ENCODE measurements at regions not wholly inside any gene's neighbourhood (a gene's known extent, or its start where the extent isn't known, plus 50 kb on each side); places are given as distances from the start of the nearest gene placed in this dataset.

DNA sequence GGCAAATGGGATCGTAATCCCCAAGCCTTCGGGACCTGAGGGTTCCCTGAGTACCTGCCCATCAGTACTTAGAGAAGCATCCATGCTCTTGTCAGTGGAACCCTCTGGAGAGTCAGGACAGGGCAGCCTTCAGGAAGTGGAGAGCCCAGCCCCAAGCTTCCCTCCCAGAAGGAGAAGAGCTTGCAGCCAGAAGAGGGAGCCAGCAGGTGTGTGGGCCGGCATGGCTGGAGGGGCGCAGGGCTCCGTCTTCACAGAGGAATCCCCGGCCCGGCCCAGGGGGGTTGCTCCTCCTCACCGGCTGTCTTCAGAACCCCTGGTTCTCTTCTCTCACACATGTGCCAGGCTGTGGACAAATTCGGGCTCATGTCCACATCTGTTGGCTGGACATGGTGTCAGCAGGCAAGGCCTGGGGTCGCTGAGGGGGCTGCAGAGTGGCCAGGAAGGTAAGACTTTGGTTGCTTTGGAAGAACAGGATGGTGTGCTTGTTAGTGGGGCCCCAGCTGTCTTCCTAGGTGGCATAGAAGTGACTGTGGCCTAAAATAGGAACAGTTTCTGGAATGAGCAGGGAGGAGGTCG, 58.9 kb upstream of the RXRA start:
- no peak for FAIRE-seq
- DNase-seq (ENCODE audit: low read depth, low spot score): no peak
- intact Hi-C loops (cut with micrococcal nuclease; ENCODE audit: unreplicated experiment): no loop called here
- no peaks in the 10 kb centered on the region; a peak in 3 of 4 replicates for H3K27me3 ChIP-seq (replicated peaks in 1 of 2; ENCODE audit: control insufficient read depth in 2 of 2, insufficient read depth in 2 of 2, low read length in 1 of 2)
- ChIA-PET CTCF (interaction anchor here (1.4 kb wide), 1 partner anchor 176 kb away, joined by 6 read pairs; no protein-coding TSS in a partner anchor), SMC1A (ENCODE audit: uncharacterized antibody, unreplicated experiment) (no interaction called here), POLR2A (no interaction called here), RAD21 (ENCODE audit: unreplicated experiment) (interaction anchor here (1.6 kb wide), 1 partner anchor 125 kb away, joined by 4 read pairs; no protein-coding TSS in a partner anchor)
- H4K20me1 ChIP-seq (ENCODE audit: control insufficient read depth, insufficient read depth): no peaks in the 10 kb centered on the region
- no peaks in the 10 kb centered on the region for H3K36me3 ChIP-seq (ENCODE audit: control insufficient read depth in 2 of 2, insufficient read depth in 2 of 2, low read length in 1 of 2)
- TF ChIP-seq EED (IDR thresholded peaks at IDR 0.05; ENCODE audit: low read depth): no peak
- H3K4me3 ChIP-seq: no peak overlapping the region
- no peak overlapping the region for H2AFZ ChIP-seq (ENCODE audit: control insufficient read depth, low read depth, low read length)
- ATAC-seq: no peak
- no peak overlapping the region for H3K27ac ChIP-seq (ENCODE audit: control insufficient read depth, insufficient read depth)
- no peak overlapping the region for H3K4me2 ChIP-seq (ENCODE audit: control insufficient read depth, insufficient read depth)
- in situ Hi-C loops (cut with MboI): no loop called here
- H3K9ac ChIP-seq (ENCODE audit: control insufficient read depth, insufficient read depth, low read length): no peak overlapping the region
- peaks cover 14% of the 10 kb centered on the region for H3K4me1 ChIP-seq (ENCODE audit: control insufficient read depth, insufficient read depth, low read length)
- WGBS (ENCODE audit: insufficient coverage, insufficient replicate concordance, low lambda C conversion rate, missing lambda C conversion rate): 60% methylated on average over 10 of the region's 11 CpGs
- no TSS peak for BruUV-seq (replicated peaks)
- H3K79me2 ChIP-seq (ENCODE audit: control insufficient read depth, insufficient read depth, low read length): no peaks in the 10 kb centered on the region
- H3K9me3 ChIP-seq (replicated peaks; ENCODE audit: control insufficient read depth, insufficient read depth, low read length): peaks cover 5% of the 10 kb centered on the region; the same call in 2 of the 3 replicates

DNA sequence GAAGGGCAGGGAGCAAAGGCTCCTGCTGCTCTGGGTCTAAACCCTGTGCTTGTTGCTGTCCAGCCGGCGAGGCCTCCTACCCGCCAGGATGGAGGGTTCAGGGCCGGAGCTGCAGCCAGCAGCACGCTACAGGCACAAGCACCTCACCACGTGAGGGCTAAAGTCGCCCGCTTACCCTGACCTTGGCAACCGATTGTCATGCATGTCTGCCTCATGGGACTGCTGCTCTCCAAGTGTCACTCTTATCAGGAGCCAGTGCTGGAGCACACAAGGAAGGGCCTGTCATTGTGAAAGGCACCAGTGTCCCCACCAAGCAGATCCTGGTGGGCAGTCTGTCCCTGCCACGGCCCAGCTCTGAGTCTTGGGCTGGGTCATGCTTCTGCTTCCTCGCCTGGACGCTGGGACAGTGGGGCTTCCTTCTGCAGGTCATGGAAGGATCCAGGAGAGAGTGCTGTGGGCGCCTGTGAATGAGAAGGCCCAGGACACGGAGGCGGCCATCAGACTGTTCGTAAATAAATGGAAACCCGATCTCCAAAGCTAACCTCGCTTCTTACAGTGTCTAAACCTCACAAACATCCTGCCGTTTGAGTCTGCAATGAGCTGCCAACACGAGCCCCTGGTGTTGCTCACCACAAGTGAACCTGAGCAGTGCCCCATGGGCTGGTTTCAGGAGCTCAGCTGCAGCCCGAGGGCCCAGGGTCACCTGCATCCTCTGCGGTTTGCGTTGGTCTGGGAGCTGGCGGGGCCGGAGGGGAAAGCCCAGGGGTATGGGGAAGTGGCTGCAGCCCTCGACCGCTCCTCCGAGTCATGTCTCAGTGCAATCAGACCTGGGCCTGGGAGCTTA, 58.2 kb upstream of the RXRA start:
- peak overlapping the region; percentile 55 for H3K4me2 ChIP-seq (ENCODE audit: control insufficient read depth, insufficient read depth)
- POLR2A ChIA-PET: interaction anchor here (0.7 kb wide), 1 partner anchor 23 kb away, joined by 3 read pairs; no protein-coding TSS in a partner anchor
- H3K4me3 ChIP-seq: no peak overlapping the region
- ATAC-seq: peak; percentile 92
- H3K4me1 ChIP-seq (ENCODE audit: control insufficient read depth, insufficient read depth, low read length): peaks cover 14% of the 10 kb centered on the region
- no peak overlapping the region for H3K9ac ChIP-seq (ENCODE audit: control insufficient read depth, insufficient read depth, low read length)
- in situ Hi-C loops (cut with MboI) (no loop called here), intact Hi-C loops (cut with micrococcal nuclease; ENCODE audit: unreplicated experiment) (no loop called here)
- no peak overlapping the region for H3K27ac ChIP-seq (ENCODE audit: control insufficient read depth, insufficient read depth)
- H3K27me3 ChIP-seq (replicated peaks in 1 of 2; ENCODE audit: control insufficient read depth in 2 of 2, insufficient read depth in 2 of 2, low read length in 1 of 2): no peaks in the 10 kb centered on the region; a peak in 3 of 4 replicates
- RAD21 ChIA-PET (ENCODE audit: unreplicated experiment): interaction anchor here (1.1 to 1.6 kb wide), 2 partner anchors 94 to 124 kb away, joined by 3 to 4 read pairs; no protein-coding TSS in a partner anchor
- DNase-seq (ENCODE audit: low read depth, low spot score): peak; percentile 59
- H4K20me1 ChIP-seq (ENCODE audit: control insufficient read depth, insufficient read depth): no peaks in the 10 kb centered on the region
- SMC1A ChIA-PET (ENCODE audit: uncharacterized antibody, unreplicated experiment): interaction anchor here (1.0 to 1.3 kb wide), 3 partner anchors 55 to 104 kb away, joined by 3 to 4 read pairs (median 3); partner anchors contain the start of gene RNU6ATAC
- no TSS peak for BruUV-seq (replicated peaks)
- CTCF ChIA-PET: interaction anchor here (0.7 to 1.4 kb wide), 2 partner anchors 23 to 175 kb away, joined by 3 to 6 read pairs; no protein-coding TSS in a partner anchor
- 29% methylated on average over 28 of the region's 28 CpGs for WGBS (ENCODE audit: insufficient coverage, insufficient replicate concordance, low lambda C conversion rate, missing lambda C conversion rate)
- H3K36me3 ChIP-seq (ENCODE audit: control insufficient read depth in 2 of 2, insufficient read depth in 2 of 2, low read length in 1 of 2): no peaks in the 10 kb centered on the region
- no peaks in the 10 kb centered on the region for H3K79me2 ChIP-seq (ENCODE audit: control insufficient read depth, insufficient read depth, low read length)
- peaks cover 5% of the 10 kb centered on the region; the same call in 2 of the 3 replicates for H3K9me3 ChIP-seq (replicated peaks; ENCODE audit: control insufficient read depth, insufficient read depth, low read length)
- FAIRE-seq: no peak
- no peak overlapping the region for H2AFZ ChIP-seq (ENCODE audit: control insufficient read depth, low read depth, low read length)
- peak; percentile 69; the same call in 1 of the 2 replicates for TF ChIP-seq SPI1 (IDR thresholded peaks at IDR 0.05; ENCODE audit: borderline replicate concordance, insufficient read depth, low read depth, low read length)
- no peak for TF ChIP-seq FOXK2 (IDR thresholded peaks at IDR 0.05)
- no peak for TF ChIP-seq CREB1 (IDR thresholded peaks at IDR 0.05; ENCODE audit: low read depth)
- TF ChIP-seq RCOR1 (conservative IDR thresholded peaks at IDR 0.05; ENCODE audit: low read depth, low read length): no peak
- TF ChIP-seq, protein P1, sequence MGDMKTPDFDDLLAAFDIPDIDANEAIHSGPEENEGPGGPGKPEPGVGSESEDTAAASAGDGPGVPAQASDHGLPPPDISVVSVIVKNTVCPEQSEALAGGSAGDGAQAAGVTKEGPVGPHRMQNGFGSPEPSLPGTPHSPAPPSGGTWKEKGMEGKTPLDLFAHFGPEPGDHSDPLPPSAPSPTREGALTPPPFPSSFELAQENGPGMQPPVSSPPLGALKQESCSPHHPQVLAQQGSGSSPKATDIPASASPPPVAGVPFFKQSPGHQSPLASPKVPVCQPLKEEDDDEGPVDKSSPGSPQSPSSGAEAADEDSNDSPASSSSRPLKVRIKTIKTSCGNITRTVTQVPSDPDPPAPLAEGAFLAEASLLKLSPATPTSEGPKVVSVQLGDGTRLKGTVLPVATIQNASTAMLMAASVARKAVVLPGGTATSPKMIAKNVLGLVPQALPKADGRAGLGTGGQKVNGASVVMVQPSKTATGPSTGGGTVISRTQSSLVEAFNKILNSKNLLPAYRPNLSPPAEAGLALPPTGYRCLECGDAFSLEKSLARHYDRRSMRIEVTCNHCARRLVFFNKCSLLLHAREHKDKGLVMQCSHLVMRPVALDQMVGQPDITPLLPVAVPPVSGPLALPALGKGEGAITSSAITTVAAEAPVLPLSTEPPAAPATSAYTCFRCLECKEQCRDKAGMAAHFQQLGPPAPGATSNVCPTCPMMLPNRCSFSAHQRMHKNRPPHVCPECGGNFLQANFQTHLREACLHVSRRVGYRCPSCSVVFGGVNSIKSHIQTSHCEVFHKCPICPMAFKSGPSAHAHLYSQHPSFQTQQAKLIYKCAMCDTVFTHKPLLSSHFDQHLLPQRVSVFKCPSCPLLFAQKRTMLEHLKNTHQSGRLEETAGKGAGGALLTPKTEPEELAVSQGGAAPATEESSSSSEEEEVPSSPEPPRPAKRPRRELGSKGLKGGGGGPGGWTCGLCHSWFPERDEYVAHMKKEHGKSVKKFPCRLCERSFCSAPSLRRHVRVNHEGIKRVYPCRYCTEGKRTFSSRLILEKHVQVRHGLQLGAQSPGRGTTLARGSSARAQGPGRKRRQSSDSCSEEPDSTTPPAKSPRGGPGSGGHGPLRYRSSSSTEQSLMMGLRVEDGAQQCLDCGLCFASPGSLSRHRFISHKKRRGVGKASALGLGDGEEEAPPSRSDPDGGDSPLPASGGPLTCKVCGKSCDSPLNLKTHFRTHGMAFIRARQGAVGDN (IDR thresholded peaks at IDR 0.05): peak; percentile 36; the same call in 1 of the 2 replicates
- TF ChIP-seq, protein P2, sequence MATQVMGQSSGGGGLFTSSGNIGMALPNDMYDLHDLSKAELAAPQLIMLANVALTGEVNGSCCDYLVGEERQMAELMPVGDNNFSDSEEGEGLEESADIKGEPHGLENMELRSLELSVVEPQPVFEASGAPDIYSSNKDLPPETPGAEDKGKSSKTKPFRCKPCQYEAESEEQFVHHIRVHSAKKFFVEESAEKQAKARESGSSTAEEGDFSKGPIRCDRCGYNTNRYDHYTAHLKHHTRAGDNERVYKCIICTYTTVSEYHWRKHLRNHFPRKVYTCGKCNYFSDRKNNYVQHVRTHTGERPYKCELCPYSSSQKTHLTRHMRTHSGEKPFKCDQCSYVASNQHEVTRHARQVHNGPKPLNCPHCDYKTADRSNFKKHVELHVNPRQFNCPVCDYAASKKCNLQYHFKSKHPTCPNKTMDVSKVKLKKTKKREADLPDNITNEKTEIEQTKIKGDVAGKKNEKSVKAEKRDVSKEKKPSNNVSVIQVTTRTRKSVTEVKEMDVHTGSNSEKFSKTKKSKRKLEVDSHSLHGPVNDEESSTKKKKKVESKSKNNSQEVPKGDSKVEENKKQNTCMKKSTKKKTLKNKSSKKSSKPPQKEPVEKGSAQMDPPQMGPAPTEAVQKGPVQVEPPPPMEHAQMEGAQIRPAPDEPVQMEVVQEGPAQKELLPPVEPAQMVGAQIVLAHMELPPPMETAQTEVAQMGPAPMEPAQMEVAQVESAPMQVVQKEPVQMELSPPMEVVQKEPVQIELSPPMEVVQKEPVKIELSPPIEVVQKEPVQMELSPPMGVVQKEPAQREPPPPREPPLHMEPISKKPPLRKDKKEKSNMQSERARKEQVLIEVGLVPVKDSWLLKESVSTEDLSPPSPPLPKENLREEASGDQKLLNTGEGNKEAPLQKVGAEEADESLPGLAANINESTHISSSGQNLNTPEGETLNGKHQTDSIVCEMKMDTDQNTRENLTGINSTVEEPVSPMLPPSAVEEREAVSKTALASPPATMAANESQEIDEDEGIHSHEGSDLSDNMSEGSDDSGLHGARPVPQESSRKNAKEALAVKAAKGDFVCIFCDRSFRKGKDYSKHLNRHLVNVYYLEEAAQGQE (IDR thresholded peaks at IDR 0.05; ENCODE audit: low read depth, low read length): no peak

Measured in GM12878 (cell line).